HAP-1 (cell line): ENCODE measurements at regions not wholly inside any gene's neighbourhood (a gene's known extent, or its start where the extent isn't known, plus 50 kb on each side); places are given as distances from the start of the nearest gene placed in this dataset.
"Not testable (repeated sequence)": the region's sequence is repeated elsewhere in the genome, so short reads cannot be mapped to it uniquely, and the experiment has no call there.

Experiments
- DNase-seq, 2 experiments: peaks; one replicate each; pipeline ENCODE4 v3.0.0-alpha.2; 2016 to 2020; ENCODE audit warnings: low spot score in 2 of 2
- H3K27me3 ChIP-seq: fragments of 250-450 bp; sonication (Bioruptor Pico); 2 replicates; pipeline ENCODE4 v1.5.1; 2020; ENCODE audit warnings: low read depth, mild to moderate bottlenecking, moderate library complexity
- H3K36me3 ChIP-seq: fragments of 250-450 bp; sonication (Bioruptor Pico); replicated peaks from 2 replicates; pipeline ENCODE4 v1.5.1; 2020; ENCODE audit warnings: mild to moderate bottlenecking
- H3K4me1 ChIP-seq: fragments of 250-450 bp; sonication (Bioruptor Pico); 2 replicates; pipeline ENCODE4 v1.5.1; 2020; ENCODE audit warnings: mild to moderate bottlenecking
- H3K4me3 ChIP-seq: fragments of 250-450 bp; sonication (Bioruptor Pico); 2 replicates; pipeline ENCODE4 v1.5.1; 2020; ENCODE audit warnings: mild to moderate bottlenecking, moderate library complexity
- H3K9me3 ChIP-seq: fragments of 250-450 bp; sonication (Bioruptor Pico); 2 replicates; pipeline ENCODE4 v1.5.1; 2020; ENCODE audit warnings: mild to moderate bottlenecking, moderate library complexity
- in situ Hi-C: fragments of 300-500 bp; cut with MboI; formaldehyde crosslinking; loops from 3 replicates; pipeline ENCODE4 v1.14.3; 2020; ENCODE audit warnings: low sequenced_read_pairs, inconsistent platforms, mixed read lengths

DNA sequence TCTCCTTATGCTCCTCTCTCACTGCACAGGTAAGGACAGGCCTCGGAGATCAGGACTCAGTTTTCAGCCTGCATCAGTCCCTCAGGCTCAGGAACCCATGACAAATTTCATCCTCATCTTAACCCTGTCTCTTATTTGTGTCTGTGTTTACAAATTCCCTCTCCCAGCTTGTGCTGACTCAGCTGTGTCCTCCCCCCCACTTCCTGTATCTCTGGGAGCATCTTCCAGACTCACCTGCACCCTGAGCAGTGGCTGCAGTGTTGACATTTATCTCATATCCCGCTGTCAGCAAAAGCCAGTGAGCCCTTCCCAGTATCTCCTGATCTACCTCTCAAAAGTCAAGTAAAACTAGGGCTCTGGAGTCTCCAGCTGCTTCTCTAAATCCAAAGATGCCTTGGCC is 65.6 kb upstream of the VPREB1 start:
- no peak for DNase-seq
- H3K27me3 ChIP-seq: peaks cover 7% of the 10 kb centered on the region; the same call in 1 of the 2 replicates
- no peaks in the 10 kb centered on the region for H3K9me3 ChIP-seq
- no peaks in the 10 kb centered on the region for H3K4me1 ChIP-seq
- in situ Hi-C loops: no loop called here
- no peak overlapping the region for H3K4me3 ChIP-seq
- no peaks in the 10 kb centered on the region for H3K36me3 ChIP-seq

DNA sequence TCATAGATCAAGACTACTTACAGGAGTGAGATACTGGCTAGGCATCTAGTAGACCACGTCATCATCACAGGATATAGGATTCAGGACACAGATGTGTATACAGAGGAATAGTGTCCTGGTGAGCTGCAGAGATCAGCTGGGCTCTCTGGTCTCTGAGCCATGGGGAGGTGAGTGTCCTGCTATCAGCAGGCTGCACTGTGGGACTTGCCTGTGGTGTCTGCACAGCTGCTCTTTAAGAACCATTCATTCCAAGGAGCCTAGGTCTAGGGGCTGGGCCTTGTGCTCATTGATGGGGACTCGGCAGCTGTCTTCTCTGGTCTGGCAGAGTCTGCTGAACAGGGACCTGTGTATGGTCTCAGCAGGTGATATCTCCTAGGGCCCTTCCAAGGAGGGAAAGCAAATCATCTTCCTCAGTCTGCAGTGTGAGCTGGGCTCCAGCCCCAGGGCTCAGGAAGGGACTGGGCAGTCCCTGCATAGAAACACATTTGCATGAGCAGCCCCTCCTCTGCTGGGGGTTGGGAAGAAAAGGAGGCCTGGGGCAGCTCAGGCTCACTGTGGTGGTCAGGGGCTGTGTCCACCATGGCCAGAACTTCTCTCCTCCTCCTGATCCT is 66.1 kb upstream of the VPREB1 start:
- no peaks in the 10 kb centered on the region for H3K36me3 ChIP-seq
- no peak overlapping the region for H3K4me3 ChIP-seq
- no peak for DNase-seq
- 0 out of 2 replicates have a peak, but pooled peaks cover 3% of the 10 kb centered on the region for H3K27me3 ChIP-seq
- no peaks in the 10 kb centered on the region for H3K9me3 ChIP-seq
- no peaks in the 10 kb centered on the region for H3K4me1 ChIP-seq
- in situ Hi-C loops: no loop called here

GRCh38 chr22:22176929-22177616 is 67.5 kb upstream of the VPREB1 start:
- no peaks in the 10 kb centered on the region for H3K4me1 ChIP-seq
- H3K9me3 ChIP-seq: no peaks in the 10 kb centered on the region
- in situ Hi-C loops: no loop called here
- 0 out of 2 replicates have a peak, but pooled peaks cover 3% of the 10 kb centered on the region for H3K27me3 ChIP-seq
- no peak overlapping the region for H3K4me3 ChIP-seq
- no peaks in the 10 kb centered on the region for H3K36me3 ChIP-seq
- DNase-seq: no peak

DNA sequence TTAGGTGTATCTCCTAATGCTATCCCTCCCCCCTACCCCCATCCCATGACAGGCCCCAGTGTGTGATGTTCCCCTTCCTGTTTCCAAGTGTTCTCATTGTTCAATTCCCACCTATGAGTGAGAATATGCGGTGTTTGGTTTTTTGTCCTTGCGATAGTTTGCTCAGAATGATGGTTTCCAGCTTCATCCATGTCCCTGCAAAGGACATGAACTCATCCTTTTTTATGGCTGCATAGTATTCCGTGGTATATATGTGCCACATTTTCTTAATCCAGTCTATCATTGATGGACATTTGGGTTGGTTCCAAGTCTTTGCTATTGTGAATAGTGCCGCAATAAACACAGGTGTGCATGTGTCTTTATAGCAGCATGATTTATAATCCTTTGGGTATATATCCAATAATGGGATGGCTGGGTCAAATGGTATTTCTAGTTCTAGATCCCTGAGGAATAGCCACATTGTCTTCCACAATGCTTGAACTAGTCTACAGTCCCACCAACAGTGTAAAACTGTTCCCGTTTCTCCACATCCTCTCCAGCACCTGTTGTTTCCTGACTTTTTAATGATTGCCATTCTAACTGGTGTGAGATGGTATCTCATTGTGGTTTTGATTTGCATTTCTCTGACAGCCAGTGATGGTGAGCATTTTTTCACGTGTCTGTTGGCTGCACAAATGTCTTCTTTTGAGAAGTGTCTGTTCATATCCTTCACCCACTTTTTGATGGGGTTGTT is 71.5 kb upstream of the VPREB1 start:
- H3K9me3 ChIP-seq, H3K4me3 ChIP-seq, in situ Hi-C loops, DNase-seq, H3K4me1 ChIP-seq, H3K36me3 ChIP-seq, H3K27me3 ChIP-seq: not testable (repeated sequence)

DNA sequence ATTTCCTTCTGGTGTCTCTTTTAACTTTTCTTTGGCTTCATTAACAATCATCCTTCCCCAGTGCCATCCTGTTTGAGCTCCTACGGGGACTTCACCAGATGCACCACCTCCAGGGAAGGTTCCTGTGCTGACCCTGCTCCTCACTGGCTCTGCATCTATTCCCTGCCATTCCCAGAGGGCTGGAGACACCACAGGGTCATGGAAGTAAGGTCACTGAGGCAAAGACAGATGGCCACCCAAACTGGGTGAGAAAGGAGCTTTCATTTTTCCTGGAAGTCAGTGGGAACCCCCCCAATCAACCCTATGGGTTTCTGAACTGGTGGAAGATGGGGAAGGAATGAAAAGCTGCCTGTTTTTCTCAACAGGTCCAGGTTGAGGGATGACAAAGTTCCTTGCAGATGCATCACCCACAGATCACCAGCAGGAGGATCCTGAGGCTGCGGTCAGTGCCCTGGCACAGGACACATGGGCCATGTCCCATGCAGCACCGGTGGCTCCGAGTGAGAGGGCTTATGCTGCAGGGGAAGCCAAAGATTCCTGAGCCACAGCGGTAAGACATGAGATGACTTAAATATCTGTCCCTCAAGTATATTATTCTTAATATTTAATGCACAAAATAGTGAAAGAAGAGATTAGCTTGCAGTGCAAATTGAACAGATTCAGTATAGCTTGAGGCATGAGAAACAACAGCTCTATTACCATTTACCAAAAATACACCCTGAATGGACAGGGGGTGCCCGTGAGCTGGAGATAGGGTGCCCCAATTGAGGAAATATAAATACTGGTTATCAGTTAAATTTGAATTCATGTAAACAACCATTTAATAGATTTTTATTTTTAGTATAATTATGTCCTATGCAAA is 73.0 kb upstream of the VPREB1 start:
- H3K4me3 ChIP-seq: no peak overlapping the region
- DNase-seq: no peak
- no peaks in the 10 kb centered on the region; the same call in 1 of the 2 replicates for H3K27me3 ChIP-seq
- H3K9me3 ChIP-seq: no peaks in the 10 kb centered on the region
- in situ Hi-C loops: no loop called here
- H3K4me1 ChIP-seq: no peaks in the 10 kb centered on the region
- H3K36me3 ChIP-seq: no peaks in the 10 kb centered on the region

DNA sequence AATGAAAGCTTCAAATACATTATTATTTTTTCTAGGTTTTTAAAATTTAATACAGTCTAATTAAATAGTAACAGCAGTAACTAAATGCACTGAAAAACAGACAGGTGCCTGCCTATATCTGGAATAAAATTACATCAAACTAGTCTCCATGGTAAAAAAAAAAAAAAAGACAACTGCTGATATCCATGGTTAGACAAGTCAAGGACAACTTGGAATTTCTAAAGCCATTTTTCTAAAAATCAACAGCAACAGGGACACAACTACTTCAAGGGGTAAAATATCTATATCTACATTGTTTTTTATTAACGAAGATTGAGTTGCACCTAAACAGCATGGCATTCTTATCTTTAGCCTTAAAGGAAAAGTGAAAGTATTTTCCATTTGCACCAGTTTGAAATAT is 74.7 kb upstream of the VPREB1 start:
- no peaks in the 10 kb centered on the region for H3K4me1 ChIP-seq
- no peaks in the 10 kb centered on the region for H3K9me3 ChIP-seq
- no peaks in the 10 kb centered on the region; the same call in 1 of the 2 replicates for H3K27me3 ChIP-seq
- no peaks in the 10 kb centered on the region for H3K36me3 ChIP-seq
- in situ Hi-C loops: no loop called here
- no peak for DNase-seq
- no peak overlapping the region for H3K4me3 ChIP-seq

DNA sequence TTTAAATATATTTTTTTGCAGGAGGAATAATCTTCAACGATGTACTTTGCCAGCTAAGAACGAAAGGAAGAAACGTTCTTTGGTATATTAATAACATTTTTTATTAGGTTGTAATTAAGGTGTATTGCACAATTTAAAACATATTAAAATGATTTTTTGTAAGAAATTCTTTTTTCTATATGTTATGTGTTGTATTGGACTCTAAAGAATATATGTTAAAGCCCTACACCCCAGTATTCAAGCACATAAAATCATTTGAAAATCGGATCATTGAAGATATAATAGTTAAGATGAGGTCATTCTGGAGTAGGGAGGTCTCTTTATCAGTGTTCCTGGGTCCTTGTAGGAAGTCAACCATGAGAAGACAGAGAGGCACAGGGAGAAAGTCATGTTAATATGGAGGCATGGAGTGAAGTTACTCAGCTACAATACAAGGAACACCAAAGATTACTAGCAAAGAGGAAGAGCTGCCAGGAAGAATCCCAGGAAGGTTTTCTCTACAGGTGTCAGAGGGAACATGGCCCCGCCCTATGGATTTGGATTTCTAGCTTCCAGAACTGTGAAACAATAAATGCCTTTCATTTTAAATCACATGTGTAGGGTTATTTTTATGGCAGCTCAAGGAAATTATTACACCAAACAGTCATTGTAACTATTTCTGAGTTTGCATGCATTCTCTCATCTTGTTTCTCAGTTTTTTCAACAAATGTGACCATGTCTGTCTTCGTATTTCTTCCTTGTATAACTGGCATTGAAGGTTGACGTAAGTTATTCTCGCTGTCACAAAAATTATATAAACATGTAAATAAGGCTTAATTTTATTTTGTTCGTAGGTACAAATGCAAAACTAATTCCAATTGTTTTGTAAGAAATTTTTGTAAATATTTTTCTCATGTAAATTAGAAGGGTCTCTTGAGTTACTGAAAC is 75.4 kb upstream of the VPREB1 start:
- no peak overlapping the region for H3K4me3 ChIP-seq
- no peaks in the 10 kb centered on the region for H3K36me3 ChIP-seq
- DNase-seq: no peak
- in situ Hi-C loops: no loop called here
- H3K4me1 ChIP-seq: no peaks in the 10 kb centered on the region
- no peaks in the 10 kb centered on the region for H3K9me3 ChIP-seq
- H3K27me3 ChIP-seq: no peaks in the 10 kb centered on the region; the same call in 1 of the 2 replicates

- Histone ChIP-seq H3K4me3 (no peak overlapping the region), H3K4me1 (no peaks in the 10 kb centered on the region), H3K9me3 (no peaks in the 10 kb centered on the region), H3K36me3 (no peaks in the 10 kb centered on the region), H3K27me3 (no peaks in the 10 kb centered on the region; the same call in 1 of the 2 replicates)
- in situ Hi-C loops: no loop called here
- DNase-seq: peak; percentile 20 to 38
Observed at GRCh38 chr22:22168190-22168940, 76.2 kb upstream of the VPREB1 start.

- Histone ChIP-seq H3K4me1 (no peaks in the 10 kb centered on the region), H3K36me3 (no peaks in the 10 kb centered on the region), H3K27me3 (no peaks in the 10 kb centered on the region; the same call in 1 of the 2 replicates), H3K9me3 (no peaks in the 10 kb centered on the region), H3K4me3 (no peak overlapping the region)
- no peak for DNase-seq
- in situ Hi-C loops: no loop called here
Observed at GRCh38 chr22:22167791-22168189, 76.8 kb upstream of the VPREB1 start.

GRCh38 chr22:22166941-22167713 is 77.5 kb upstream of the VPREB1 start:
- Histone ChIP-seq H3K36me3 (no peaks in the 10 kb centered on the region), H3K4me3 (no peak overlapping the region), H3K9me3 (no peaks in the 10 kb centered on the region), H3K4me1 (no peaks in the 10 kb centered on the region), H3K27me3 (no peaks in the 10 kb centered on the region; the same call in 1 of the 2 replicates)
- in situ Hi-C loops: no loop called here
- DNase-seq: no peak

- in situ Hi-C loops: no loop called here
- DNase-seq: no peak
- Histone ChIP-seq H3K36me3 (no peaks in the 10 kb centered on the region), H3K4me1 (no peaks in the 10 kb centered on the region), H3K9me3 (no peaks in the 10 kb centered on the region), H3K4me3 (no peak overlapping the region), H3K27me3 (no peaks in the 10 kb centered on the region; the same call in 1 of the 2 replicates)
Observed at GRCh38 chr22:22165936-22166710, 78.5 kb upstream of the VPREB1 start.
